ENCODE measurements at regions not wholly inside any gene's neighbourhood (a gene's known extent, or its start where the extent isn't known, plus 50 kb on each side); places are given as distances from the start of the nearest gene placed in this dataset.
A peak's percentile ranks its signal among the peaks of the same experiment; 100 is the strongest.
"Not testable (repeated sequence)": the region's sequence is repeated elsewhere in the genome, so short reads cannot be mapped to it uniquely, and the experiment has no call there.

GRCh38 chr4:56575820-56576429 is 70.3 kb downstream of the ARL9 start:
- Histone ChIP-seq H3K4me2 (ENCODE audit: low read length, poor library complexity, severe bottlenecking) (no peak overlapping the region), H3K4me3 (ENCODE audit: insufficient read depth in 1 of 2, low read depth in 1 of 2, low read length in 2 of 2) (no peak overlapping the region), H3K18ac (ENCODE audit: low read depth in 1 of 2, low read length in 2 of 2) (no peak overlapping the region), H2AK5ac (ENCODE audit: low read length, severe bottlenecking) (no peak overlapping the region), H3K27me3 (ENCODE audit: control insufficient read depth in 1 of 2, insufficient read depth in 1 of 2, low read length in 2 of 2) (no peaks in the 10 kb centered on the region), H3K23ac (ENCODE audit: low read length in 2 of 2) (no peak overlapping the region), H3K14ac (ENCODE audit: low read length in 2 of 2) (no peak overlapping the region), H2BK120ac (ENCODE audit: low read depth, low read length) (no peak overlapping the region), H2BK5ac (ENCODE audit: low read depth, low read length, poor library complexity, severe bottlenecking) (no peak overlapping the region), H3K9me3 (ENCODE audit: control insufficient read depth, low read length) (no peaks in the 10 kb centered on the region), H2BK15ac (ENCODE audit: low read depth, poor library complexity, severe bottlenecking) (no peak overlapping the region), H2BK12ac (ENCODE audit: low read length in 2 of 2) (no peak overlapping the region), H3K79me1 (replicated peaks; ENCODE audit: low read length, poor library complexity, severe bottlenecking) (no peaks in the 10 kb centered on the region), H2AFZ (ENCODE audit: low read depth, low read length) (no peak overlapping the region), H4K91ac (ENCODE audit: low read length) (no peak overlapping the region), H3K4me1 (ENCODE audit: control insufficient read depth, insufficient read depth, low read depth, low read length) (no peaks in the 10 kb centered on the region), H3K4ac (ENCODE audit: low read depth in 1 of 2, low read length in 2 of 2) (no peak overlapping the region), H3K36me3 (ENCODE audit: control insufficient read depth in 1 of 2, insufficient read depth in 2 of 2, low read depth in 1 of 2, low read length in 2 of 2) (no peaks in the 10 kb centered on the region), H4K8ac (ENCODE audit: low read length) (no peak overlapping the region), H3K9ac (ENCODE audit: low read length) (no peak overlapping the region), H3K27ac (ENCODE audit: low read length, poor library complexity, severe bottlenecking) (no peak overlapping the region)
- DNase-seq = peak; percentile 65
- WGBS = 78% methylated on average over 1 of the region's 1 CpG

DNA sequence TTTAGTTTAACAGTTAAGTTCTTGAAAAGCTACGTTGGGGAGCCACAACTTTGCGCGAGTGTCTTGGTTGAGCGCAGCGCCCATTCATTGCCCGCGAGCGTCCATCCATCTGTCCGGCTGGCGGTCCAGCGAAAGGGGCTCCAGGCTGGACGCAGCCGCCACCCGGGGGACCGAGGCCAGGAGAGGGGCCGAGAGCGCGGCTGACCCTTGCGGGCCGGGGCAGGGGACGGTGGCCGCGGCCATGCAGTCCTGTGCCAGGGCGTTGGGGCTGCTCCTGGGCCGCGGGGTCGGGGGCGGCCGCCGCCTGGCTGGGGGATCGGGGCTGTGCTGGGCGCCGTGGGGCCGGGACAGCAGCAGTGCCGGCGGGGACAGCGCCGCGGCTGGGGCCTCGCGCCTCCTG is 86.8 kb downstream of the ARL9 start:
- H3K23ac ChIP-seq (ENCODE audit: low read length in 2 of 2); H3K4me3 ChIP-seq (ENCODE audit: insufficient read depth in 1 of 2, low read depth in 1 of 2, low read length in 2 of 2); H4K91ac ChIP-seq (ENCODE audit: low read length); H3K27ac ChIP-seq (ENCODE audit: low read length, poor library complexity, severe bottlenecking); H3K4me1 ChIP-seq (ENCODE audit: control insufficient read depth, insufficient read depth, low read depth, low read length); H2AK5ac ChIP-seq (ENCODE audit: low read length, severe bottlenecking); DNase-seq; H2BK120ac ChIP-seq (ENCODE audit: low read depth, low read length); H2BK15ac ChIP-seq (ENCODE audit: low read depth, poor library complexity, severe bottlenecking); H2BK5ac ChIP-seq (ENCODE audit: low read depth, low read length, poor library complexity, severe bottlenecking); H3K79me1 ChIP-seq (replicated peaks; ENCODE audit: low read length, poor library complexity, severe bottlenecking); H3K14ac ChIP-seq (ENCODE audit: low read length in 2 of 2); H2AFZ ChIP-seq (ENCODE audit: low read depth, low read length); H3K9me3 ChIP-seq (ENCODE audit: control insufficient read depth, low read length); H3K4me2 ChIP-seq (ENCODE audit: low read length, poor library complexity, severe bottlenecking); H2BK12ac ChIP-seq (ENCODE audit: low read length in 2 of 2); H4K8ac ChIP-seq (ENCODE audit: low read length); H3K9ac ChIP-seq (ENCODE audit: low read length); H3K18ac ChIP-seq (ENCODE audit: low read depth in 1 of 2, low read length in 2 of 2); H3K36me3 ChIP-seq (ENCODE audit: control insufficient read depth in 1 of 2, insufficient read depth in 2 of 2, low read depth in 1 of 2, low read length in 2 of 2); H3K4ac ChIP-seq (ENCODE audit: low read depth in 1 of 2, low read length in 2 of 2); H3K27me3 ChIP-seq (ENCODE audit: control insufficient read depth in 1 of 2, insufficient read depth in 1 of 2, low read length in 2 of 2): not testable (repeated sequence)
- 97% methylated on average over 27 of the region's 41 CpGs for WGBS
